Large intestine (tissue), 3 donors: ENCODE measurements at regions not wholly inside any gene's neighbourhood (a gene's known extent, or its start where the extent isn't known, plus 50 kb on each side); places are given as distances from the start of the nearest gene placed in this dataset.

Experiments
- DNase-seq, 2 donors: peaks; one replicate each; pipeline versions ENCODE4 v3.0.0 to v3.0.0-alpha.2; 2013
- H3K27ac ChIP-seq: one replicate; pipeline ENCODE4 v1.5.1; 2013; ENCODE audit warnings: low read length
- H3K27me3 ChIP-seq: 2 replicates; pipeline ENCODE4 v1.6.1; 2013; ENCODE audit warnings: low read length; ENCODE audit not compliant: control insufficient read depth, insufficient read depth
- H3K36me3 ChIP-seq: 2 replicates; pipeline ENCODE4 v1.6.1; 2013; ENCODE audit warnings: low read length; ENCODE audit not compliant: control insufficient read depth, insufficient read depth
- H3K4me1 ChIP-seq: one replicate; pipeline ENCODE4 v1.6.1; 2013; ENCODE audit warnings: low read length; ENCODE audit not compliant: control insufficient read depth, insufficient read depth
- H3K4me3 ChIP-seq: one replicate; pipeline ENCODE4 v1.5.1; 2013; ENCODE audit warnings: low read length
- H3K9me3 ChIP-seq: one replicate; pipeline ENCODE4 v1.6.1; 2013; ENCODE audit warnings: mild to moderate bottlenecking, low read depth, low read length, moderate library complexity; ENCODE audit not compliant: control insufficient read depth
- whole genome bisulfite sequencing: methylation state at CpG from one replicate; pipeline ENCODE4 v1.1.5; 2013; ENCODE audit warnings: low lambda C conversion rate; ENCODE audit not compliant: insufficient coverage; 5-methylcytosine and 5-hydroxymethylcytosine counted together

- H3K27ac ChIP-seq: no peak overlapping the region
- WGBS: 100% methylated on average over 1 of the region's 1 CpG
- no peak overlapping the region for H3K4me3 ChIP-seq
- no peaks in the 10 kb centered on the region for H3K36me3 ChIP-seq
- H3K9me3 ChIP-seq: no peaks in the 10 kb centered on the region
- no peak for DNase-seq
- H3K27me3 ChIP-seq: no peaks in the 10 kb centered on the region
- H3K4me1 ChIP-seq: no peaks in the 10 kb centered on the region
Measured at GRCh38 chr18:41331661-41332060, 623.4 kb upstream of the PIK3C3 start.

GRCh38 chr18:41326311-41326710 lies 628.7 kb upstream of the PIK3C3 start:
- H3K9me3 ChIP-seq: no peaks in the 10 kb centered on the region
- 100% methylated on average over 1 of the region's 2 CpGs for WGBS

GRCh38 chr18:41324934-41325333 lies 630.1 kb upstream of the PIK3C3 start:
- Histone ChIP-seq H3K36me3 (no peaks in the 10 kb centered on the region), H3K4me1 (peaks cover 7% of the 10 kb centered on the region), H3K4me3 (no peak overlapping the region), H3K9me3 (no peaks in the 10 kb centered on the region), H3K27me3 (no peaks in the 10 kb centered on the region), H3K27ac (no peak overlapping the region)
- WGBS: no CpG with 5 or more reads among the region's 2 CpGs
- no peak for DNase-seq

More at GRCh38 chr18:41326311-41326710, 628.7 kb upstream of the PIK3C3 start:
- Histone ChIP-seq H3K4me3 (no peak overlapping the region), H3K4me1 (peaks cover 7% of the 10 kb centered on the region), H3K27ac (no peak overlapping the region), H3K27me3 (no peaks in the 10 kb centered on the region), H3K36me3 (no peaks in the 10 kb centered on the region)
- DNase-seq: no peak

- Histone ChIP-seq H3K27ac (no peak overlapping the region), H3K36me3 (no peaks in the 10 kb centered on the region), H3K4me3 (no peak overlapping the region), H3K4me1 (peaks cover 7% of the 10 kb centered on the region), H3K9me3 (no peaks in the 10 kb centered on the region), H3K27me3 (no peaks in the 10 kb centered on the region)
- DNase-seq: no peak
- no CpG with 5 or more reads among the region's 2 CpGs for WGBS
Measured at GRCh38 chr18:41324020-41324791, 630.8 kb upstream of the PIK3C3 start.

GRCh38 chr18:41323044-41323443 lies 632.0 kb upstream of the PIK3C3 start:
- Histone ChIP-seq H3K27me3 (no peaks in the 10 kb centered on the region), H3K9me3 (no peaks in the 10 kb centered on the region), H3K4me1 (peaks cover 7% of the 10 kb centered on the region), H3K4me3 (no peak overlapping the region), H3K27ac (no peak overlapping the region), H3K36me3 (no peaks in the 10 kb centered on the region)
- no peak for DNase-seq

GRCh38 chr18:41320100-41320499 lies 634.9 kb upstream of the PIK3C3 start:
- Histone ChIP-seq H3K9me3 (no peaks in the 10 kb centered on the region), H3K27ac (no peak overlapping the region), H3K27me3 (no peaks in the 10 kb centered on the region), H3K36me3 (no peaks in the 10 kb centered on the region), H3K4me1 (peaks cover 7% of the 10 kb centered on the region), H3K4me3 (no peak overlapping the region)
- 17% methylated on average over 1 of the region's 2 CpGs for WGBS
- peak; percentile 6 to 51 for DNase-seq

GRCh38 chr18:41315134-41315533 lies 639.9 kb upstream of the PIK3C3 start:
- H3K36me3 ChIP-seq: no peaks in the 10 kb centered on the region
- no peaks in the 10 kb centered on the region for H3K9me3 ChIP-seq
- WGBS: no CpG with 5 or more reads among the region's 3 CpGs
- no peak overlapping the region for H3K27ac ChIP-seq
- no peak overlapping the region for H3K4me3 ChIP-seq
- no peaks in the 10 kb centered on the region for H3K4me1 ChIP-seq
- H3K27me3 ChIP-seq: no peaks in the 10 kb centered on the region
- DNase-seq: no peak

- Histone ChIP-seq H3K27ac (no peak overlapping the region), H3K4me3 (no peak overlapping the region), H3K36me3 (no peaks in the 10 kb centered on the region), H3K27me3 (no peaks in the 10 kb centered on the region), H3K4me1 (no peaks in the 10 kb centered on the region), H3K9me3 (no peaks in the 10 kb centered on the region)
- no CpG with 5 or more reads among the region's 3 CpGs for WGBS
- DNase-seq: no peak
Measured at GRCh38 chr18:41311571-41312547, 643.2 kb upstream of the PIK3C3 start.

- Histone ChIP-seq H3K9me3 (no peaks in the 10 kb centered on the region), H3K27ac (no peak overlapping the region), H3K36me3 (no peaks in the 10 kb centered on the region), H3K27me3 (no peaks in the 10 kb centered on the region), H3K4me3 (no peak overlapping the region), H3K4me1 (no peaks in the 10 kb centered on the region)
- 100% methylated on average over 1 of the region's 5 CpGs for WGBS
- DNase-seq: no peak
Measured at GRCh38 chr18:41297740-41298139, 657.3 kb upstream of the PIK3C3 start.

- no peaks in the 10 kb centered on the region for H3K4me1 ChIP-seq
- WGBS: 100% methylated on average over 1 of the region's 6 CpGs
- no peak overlapping the region for H3K4me3 ChIP-seq
- H3K27ac ChIP-seq: no peak overlapping the region
- no peak for DNase-seq
- H3K27me3 ChIP-seq: no peaks in the 10 kb centered on the region
- no peaks in the 10 kb centered on the region for H3K9me3 ChIP-seq
- no peaks in the 10 kb centered on the region for H3K36me3 ChIP-seq
Measured at GRCh38 chr18:41269294-41269693, 685.7 kb upstream of the PIK3C3 start.
